HEK293 (cell line): ENCODE measurements at regions not wholly inside any gene's neighbourhood (a gene's known extent, or its start where the extent isn't known, plus 50 kb on each side); places are given as distances from the start of the nearest gene placed in this dataset.
"Not testable (repeated sequence)": the region's sequence is repeated elsewhere in the genome, so short reads cannot be mapped to it uniquely, and the experiment has no call there.

Experiments
- CTCF ChIA-PET: fragments of 350-600 bp; formaldehyde crosslinking; extraction: SDS; loops from one replicate; lab custom pipeline; 2021; ENCODE audit warnings: antibody characterized with exemption; lab: Yijun Ruan, JAX
- POLR2A ChIA-PET: fragments of 300-600 bp; formaldehyde crosslinking; extraction: SDS; loops from one replicate; lab custom pipeline; 2020; ENCODE audit warnings: antibody characterized with exemption, inconsistent platforms; lab: Yijun Ruan, JAX
- H3K27ac ChIP-seq: fragments of 200-500 bp; sonication (Bioruptor generic); 2 replicates; pipeline ENCODE4 v1.5.1; 2014; ENCODE audit warnings: low read depth, low read length, control low read depth, inconsistent platforms; ENCODE audit errors: extremely low read depth
- H3K36me3 ChIP-seq, 2 experiments: fragments of 200-500 bp in 1 of 2; sonication (Bioruptor generic) in 1 of 2; 1 replicate in 1 of 2; 2 replicates in 1 of 2; pipeline ENCODE4 v1.5.1; 2014 to 2017; ENCODE audit warnings: inconsistent platforms in 2 of 2, low read length in 2 of 2; ENCODE audit not compliant: control insufficient read depth in 2 of 2, insufficient read depth in 1 of 2
- H3K4me1 ChIP-seq: fragments of 200-500 bp; sonication (Bioruptor generic); 2 replicates; pipeline ENCODE4 v1.5.1; 2014; ENCODE audit warnings: mild to moderate bottlenecking, low read length, inconsistent platforms; ENCODE audit not compliant: control insufficient read depth, insufficient read depth
- H3K4me3 ChIP-seq: 2 replicates; pipeline ENCODE4 v1.5.1; 2011; ENCODE audit warnings: low read depth, mild to moderate bottlenecking, control low read depth, low read length, moderate library complexity
- H3K9me3 ChIP-seq: fragments of 200-500 bp; sonication (Bioruptor generic); 2 replicates; pipeline ENCODE4 v1.5.1; 2014; ENCODE audit warnings: low read depth, low read length, inconsistent platforms; ENCODE audit not compliant: control insufficient read depth, insufficient read depth
- KLF16 ChIP-seq: fragments of 450-650 bp; formaldehyde crosslinking; IDR thresholded peaks from 2 replicates; pipeline ENCODE4 v1.5.1; 2017; ENCODE audit warnings: missing biosample characterization, missing genetic modification characterization
- KLF8 ChIP-seq: fragments of 450-650 bp; formaldehyde crosslinking; IDR thresholded peaks from 2 replicates; pipeline ENCODE4 v1.5.1; 2016; ENCODE audit warnings: missing biosample characterization, missing genetic modification characterization
- MYNN ChIP-seq: fragments of 450-650 bp; formaldehyde crosslinking; IDR thresholded peaks from 2 replicates; pipeline ENCODE4 v1.5.1; 2016; ENCODE audit warnings: missing biosample characterization, missing genetic modification characterization, borderline replicate concordance
- MZF1 ChIP-seq: fragments of 450-650 bp; formaldehyde crosslinking; IDR thresholded peaks from 2 replicates; pipeline ENCODE4 v1.5.1; 2017; ENCODE audit warnings: missing biosample characterization, missing genetic modification characterization, borderline replicate concordance
- SALL2 ChIP-seq: fragments of 450-650 bp; formaldehyde crosslinking; IDR thresholded peaks from 2 replicates; pipeline ENCODE4 v1.5.0; 2017; ENCODE audit warnings: missing biosample characterization, mild to moderate bottlenecking, missing genetic modification characterization, borderline replicate concordance
- SCRT1 ChIP-seq: fragments of 450-650 bp; formaldehyde crosslinking; IDR thresholded peaks from 2 replicates; pipeline ENCODE4 v1.5.1; 2016; ENCODE audit warnings: missing biosample characterization, missing genetic modification characterization, borderline replicate concordance
- SP3 ChIP-seq: fragments of 450-650 bp; formaldehyde crosslinking; IDR thresholded peaks from 2 replicates; pipeline ENCODE4 v1.5.1; 2016; ENCODE audit warnings: missing biosample characterization, missing genetic modification characterization
- ZBTB17 ChIP-seq: fragments of 450-650 bp; formaldehyde crosslinking; IDR thresholded peaks from 2 replicates; pipeline ENCODE4 v1.5.1; 2016; ENCODE audit warnings: missing biosample characterization, missing genetic modification characterization
- ZBTB6 ChIP-seq: fragments of 450-650 bp; formaldehyde crosslinking; IDR thresholded peaks from 2 replicates; pipeline ENCODE4 v1.5.1; 2017; ENCODE audit warnings: missing biosample characterization, missing genetic modification characterization
- ZNF114 ChIP-seq: fragments of 450-650 bp; formaldehyde crosslinking; IDR thresholded peaks from 2 replicates; pipeline ENCODE4 v1.5.0; 2017; ENCODE audit warnings: missing biosample characterization, missing genetic modification characterization
- ZNF19 ChIP-seq: fragments of 450-650 bp; formaldehyde crosslinking; IDR thresholded peaks from 2 replicates; pipeline ENCODE4; 2016; ENCODE audit warnings: missing biosample characterization, missing genetic modification characterization, low read depth
- ZNF394 ChIP-seq: fragments of 450-650 bp; formaldehyde crosslinking; IDR thresholded peaks from 2 replicates; pipeline ENCODE4 v1.5.1; 2016; ENCODE audit warnings: missing biosample characterization, missing genetic modification characterization, mild to moderate bottlenecking, moderate library complexity, borderline replicate concordance
- ZNF514 ChIP-seq: fragments of 450-650 bp; formaldehyde crosslinking; IDR thresholded peaks from 2 replicates; pipeline ENCODE4 v1.5.1; 2016; ENCODE audit warnings: missing biosample characterization, missing genetic modification characterization
- ZNF521 ChIP-seq: fragments of 450-650 bp; formaldehyde crosslinking; IDR thresholded peaks from 2 replicates; pipeline ENCODE4 v1.5.1; 2017; ENCODE audit warnings: missing biosample characterization, mild to moderate bottlenecking, missing genetic modification characterization
- ZNF530 ChIP-seq: fragments of 450-650 bp; formaldehyde crosslinking; IDR thresholded peaks from 2 replicates; pipeline ENCODE4 v1.5.1; 2016; ENCODE audit warnings: low read depth, missing biosample characterization, missing genetic modification characterization
- ZNF544 ChIP-seq: fragments of 450-650 bp; formaldehyde crosslinking; IDR thresholded peaks from 2 replicates; pipeline ENCODE4 v1.5.0; 2017; ENCODE audit warnings: missing biosample characterization, missing genetic modification characterization
- ZNF645 ChIP-seq: fragments of 450-650 bp; formaldehyde crosslinking; IDR thresholded peaks from 2 replicates; pipeline ENCODE4; 2016; ENCODE audit warnings: missing biosample characterization, missing genetic modification characterization
- ZNF654 ChIP-seq: fragments of 450-650 bp; formaldehyde crosslinking; IDR thresholded peaks from 2 replicates; pipeline ENCODE4 v1.5.1; 2016; ENCODE audit warnings: low read depth, missing biosample characterization, missing genetic modification characterization
- ZNF664 ChIP-seq: fragments of 450-650 bp; formaldehyde crosslinking; IDR thresholded peaks from 2 replicates; pipeline ENCODE4 v1.5.1; 2016; ENCODE audit warnings: missing biosample characterization, missing genetic modification characterization
- ZNF704 ChIP-seq: fragments of 450-650 bp; formaldehyde crosslinking; IDR thresholded peaks from 2 replicates; pipeline ENCODE4 v1.5.1; 2016; ENCODE audit warnings: missing biosample characterization, missing genetic modification characterization
- ZNF843 ChIP-seq: fragments of 450-650 bp; formaldehyde crosslinking; IDR thresholded peaks from 2 replicates; pipeline ENCODE4 v1.5.1; 2016; ENCODE audit warnings: missing biosample characterization, missing genetic modification characterization
- ZSCAN18 ChIP-seq: fragments of 450-650 bp; formaldehyde crosslinking; IDR thresholded peaks from 2 replicates; pipeline ENCODE4 v1.5.1; 2016; ENCODE audit warnings: missing biosample characterization, missing genetic modification characterization

GRCh38 chr4:107442538-107443111 lies 277.4 kb downstream of the PAPSS1 start (continued):
- TF ChIP-seq ZNF654 (tag by site-specific recombination): no peak
- no peak for TF ChIP-seq MYNN (tag by site-specific recombination)

GRCh38 chr4:107439401-107439800 lies 280.6 kb downstream of the PAPSS1 start:
- TF ChIP-seq ZNF645 (tag by site-specific recombination): no peak
- no peak for TF ChIP-seq ZBTB17 (tag by site-specific recombination)
- TF ChIP-seq ZNF514: no peak
- TF ChIP-seq ZNF843: no peak
- no peak for TF ChIP-seq ZSCAN18 (tag by site-specific recombination)
- TF ChIP-seq MZF1 (tag by site-specific recombination): no peak
- TF ChIP-seq SCRT1 (tag by site-specific recombination): no peak
- no peak for TF ChIP-seq ZNF114
- TF ChIP-seq KLF8: no peak
- TF ChIP-seq KLF16 (tag by site-specific recombination): no peak
- POLR2A ChIA-PET: no interaction called here
- no peaks in the 10 kb centered on the region for H3K4me1 ChIP-seq
- H3K4me3 ChIP-seq: no peak overlapping the region
- no peaks in the 10 kb centered on the region for H3K9me3 ChIP-seq
- H3K36me3 ChIP-seq: no peaks in the 10 kb centered on the region
- CTCF ChIA-PET: interaction anchor here (0.8 kb wide), 1 partner anchor 12 kb away, joined by 3 read pairs; no protein-coding TSS in a partner anchor
- H3K27ac ChIP-seq: no peak overlapping the region

GRCh38 chr4:107436471-107436870 lies 283.6 kb downstream of the PAPSS1 start:
- H3K27ac ChIP-seq, H3K4me1 ChIP-seq, POLR2A ChIA-PET, H3K9me3 ChIP-seq, H3K4me3 ChIP-seq, H3K36me3 ChIP-seq, CTCF ChIA-PET: not testable (repeated sequence)

- CTCF ChIA-PET: interaction anchor here (0.6 kb wide), 1 partner anchor 9 kb away, joined by 3 read pairs; no protein-coding TSS in a partner anchor
- H3K36me3 ChIP-seq: no peaks in the 10 kb centered on the region
- POLR2A ChIA-PET: no interaction called here
- H3K4me3 ChIP-seq: no peak overlapping the region
- no peaks in the 10 kb centered on the region for H3K9me3 ChIP-seq
- TF ChIP-seq SALL2 (tag by site-specific recombination): no peak
- no peak overlapping the region for H3K27ac ChIP-seq
- H3K4me1 ChIP-seq: no peaks in the 10 kb centered on the region
Observed at GRCh38 chr4:107432451-107432850, 287.6 kb downstream of the PAPSS1 start.

- H3K27ac ChIP-seq: no peak overlapping the region
- no peaks in the 10 kb centered on the region for H3K9me3 ChIP-seq
- CTCF ChIA-PET: no interaction called here
- H3K4me3 ChIP-seq: no peak overlapping the region
- POLR2A ChIA-PET: no interaction called here
- H3K36me3 ChIP-seq: no peaks in the 10 kb centered on the region
- H3K4me1 ChIP-seq: no peaks in the 10 kb centered on the region
- TF ChIP-seq ZNF114: no peak
- no peak for TF ChIP-seq ZNF394 (tag by site-specific recombination)
- no peak for TF ChIP-seq ZNF544 (tag by site-specific recombination)
- no peak for TF ChIP-seq ZBTB6
- no peak for TF ChIP-seq ZNF530 (tag by site-specific recombination)
- TF ChIP-seq ZNF521 (tag by site-specific recombination): no peak
- no peak for TF ChIP-seq SP3 (tag by site-specific recombination)
- TF ChIP-seq KLF8: no peak
- TF ChIP-seq ZNF664: no peak
- no peak for TF ChIP-seq ZNF704 (tag by site-specific recombination)
- no peak for TF ChIP-seq ZNF19 (tag by site-specific recombination)
Observed at GRCh38 chr4:107423677-107424405, 296.2 kb downstream of the PAPSS1 start.
